A549 (cell line): ENCODE measurements at regions not wholly inside any gene's neighbourhood (a gene's known extent, or its start where the extent isn't known, plus 50 kb on each side); places are given as distances from the start of the nearest gene placed in this dataset.

ENCODE experiments used
- ATAC-seq, 2 experiments: fragments of 200-7000 bp in 1 of 2; fragments of >200 bp in 1 of 2; cut with Nextera tagmentation in 1 of 2; cut with Tn5 transposase in 1 of 2; 3 replicates each; pipeline versions ENCODE4 v1.8.0 to v1.9.1; 2018 to 2020; ENCODE audit warnings: mild to moderate bottlenecking in 1 of 2, moderate library complexity in 1 of 2
- CTCF ChIA-PET: fragments of 300-600 bp; sonication (Branson Sonifier 250); formaldehyde crosslinking; extraction: SDS; loops from one replicate; lab custom pipeline; 2021; ENCODE audit warnings: antibody characterized with exemption, inconsistent platforms; lab: Yijun Ruan, JAX
- POLR2A ChIA-PET: fragments of 350-600 bp; formaldehyde crosslinking; extraction: SDS; loops from one replicate; lab custom pipeline; 2021; ENCODE audit warnings: antibody characterized with exemption, inconsistent platforms; lab: Yijun Ruan, JAX
- DNase-seq, 2 experiments: peaks; one replicate each; pipeline versions ENCODE4 v3.0.0 to v3.0.0-alpha.2; 2011 to 2016; ENCODE audit warnings: low read depth in 1 of 2, low spot score in 1 of 2
- FAIRE-seq: peaks from 2 replicates; lab custom pipeline; 2011; peaks lifted over from hg19 to GRCh38; lab: Jason Lieb, UNC
- H3K27ac ChIP-seq, 2 experiments: fragments of >200 bp; sonication (Bioruptor Twin); formaldehyde crosslinking; 3 replicates each; pipeline ENCODE4 v1.5.1; 2016 to 2017
- H3K4me1 ChIP-seq: fragments of >200 bp; sonication (Bioruptor Twin); formaldehyde crosslinking; 3 replicates; pipeline ENCODE4 v1.6.1; 2016
- H3K4me2 ChIP-seq: fragments of >200 bp; sonication (Bioruptor Twin); formaldehyde crosslinking; 3 replicates; pipeline ENCODE4 v1.6.1; 2016
- H3K4me3 ChIP-seq: fragments of >200 bp; sonication (Bioruptor Twin); formaldehyde crosslinking; 3 replicates; pipeline ENCODE4 v1.5.1; 2016
- H3K9me3 ChIP-seq: fragments of >200 bp; sonication (Bioruptor Twin); formaldehyde crosslinking; 3 replicates; pipeline ENCODE4 v1.6.1; 2016
- CEBPB ChIP-seq, 2 experiments: fragments of >200 bp in 1 of 2; sonication (Bioruptor Twin) in 1 of 2; formaldehyde crosslinking in 1 of 2; IDR thresholded peaks; 2 replicates each; pipeline ENCODE4 v1.6.1; 2012 to 2016
- CHD2 ChIP-seq: fragments of 150-350 bp; IDR thresholded peaks from 2 replicates; pipeline ENCODE4 v1.6.1; 2014; ENCODE audit warnings: low read length; ENCODE audit not compliant: partially characterized antibody
- EHF ChIP-seq: fragments of 250-450 bp; sonication (Bioruptor Pico); IDR thresholded peaks from 2 replicates; pipeline ENCODE4 v1.5.0; 2020; ENCODE audit warnings: mild to moderate bottlenecking
- FOXS1 ChIP-seq: fragments of 250-450 bp; sonication (Bioruptor Pico); IDR thresholded peaks from 2 replicates; pipeline ENCODE4 v1.5.0; 2020; ENCODE audit warnings: mild to moderate bottlenecking, moderate library complexity
- GATA3 ChIP-seq: IDR thresholded peaks from 2 replicates; pipeline ENCODE4 v1.6.1; 2012; ENCODE audit warnings: borderline replicate concordance
- HDAC2 ChIP-seq: fragments of 200-600 bp; sonication (generic); IDR thresholded peaks from 2 replicates; pipeline ENCODE4 v1.6.1; 2016
- KDM1A ChIP-seq: fragments of 200-600 bp; sonication (generic); IDR thresholded peaks from 2 replicates; pipeline ENCODE4 v1.6.1; 2016; ENCODE audit warnings: low read depth, mild to moderate bottlenecking
- MAFK ChIP-seq: fragments of 450-650 bp; IDR thresholded peaks from 2 replicates; pipeline ENCODE4 v1.6.1; 2014; ENCODE audit not compliant: partially characterized antibody
- NFE2L2 ChIP-seq: fragments of 150-350 bp; conservative IDR thresholded peaks from 2 replicates; pipeline ENCODE4 v1.6.1; 2014; ENCODE audit warnings: low read length
- PBX3 ChIP-seq: IDR thresholded peaks from 2 replicates; pipeline ENCODE4 v1.6.1; 2012
- PHF8 ChIP-seq: fragments of 200-600 bp; sonication (generic); IDR thresholded peaks from 2 replicates; pipeline ENCODE4 v1.6.1; 2016; ENCODE audit warnings: low read depth, mild to moderate bottlenecking, antibody characterized with exemption, moderate library complexity, borderline replicate concordance
- POLR2AphosphoS2 ChIP-seq: conservative IDR thresholded peaks from 2 replicates; pipeline ENCODE4 v1.6.1; 2012; ENCODE audit warnings: low read length, improper control_type of control experiment, inconsistent platforms
- RARB ChIP-seq: fragments of 250-450 bp; sonication (Bioruptor Pico); IDR thresholded peaks from 2 replicates; pipeline ENCODE4 v1.8.0; 2021; ENCODE audit warnings: mild to moderate bottlenecking, moderate library complexity
- RCOR1 ChIP-seq: fragments of 150-350 bp; IDR thresholded peaks from 2 replicates; pipeline ENCODE4 v1.6.1; 2014; ENCODE audit warnings: antibody characterized with exemption, low read length, low read depth
- ZFP36 ChIP-seq: fragments of 450-650 bp; IDR thresholded peaks from 2 replicates; pipeline ENCODE4 v1.6.1; 2014; ENCODE audit warnings: borderline replicate concordance; ENCODE audit not compliant: partially characterized antibody
- WGBS: methylation state at CpG from one replicate; pipeline ENCODE4 v1.1.6; 2017; ENCODE audit errors: missing lambda C conversion rate; 5-methylcytosine and 5-hydroxymethylcytosine counted together
- TF ChIP-seq, protein P1 (sequence below): IDR thresholded peaks from 2 replicates; pipeline ENCODE4 v1.6.1; 2012
- TF ChIP-seq, protein P2 (sequence below): fragments of >200 bp; sonication (Bioruptor Twin); formaldehyde crosslinking; IDR thresholded peaks from 2 replicates; pipeline ENCODE4 v1.6.1; 2016
- TF ChIP-seq, protein P3 (sequence below): fragments of 200-600 bp; sonication (generic); IDR thresholded peaks from 2 replicates; pipeline ENCODE4 v1.6.1; 2016; ENCODE audit warnings: antibody characterized with exemption, mild to moderate bottlenecking, moderate library complexity
- TF ChIP-seq, protein P4 (sequence below): fragments of 450-650 bp; IDR thresholded peaks from 2 replicates; pipeline ENCODE4 v1.6.1; 2014; ENCODE audit warnings: antibody characterized with exemption

GRCh38 chr21:39114871-39115575 is 68.2 kb downstream of the PSMG1 start:
- peaks cover 13% of the 10 kb centered on the region; the same call in 1 of the 3 replicates for H3K4me1 ChIP-seq
- H3K27ac ChIP-seq = peak overlapping the region in 1 of 2 experiments; percentile 64; a peak in 2 of 6 replicates
- FAIRE-seq = no peak
- H3K4me3 ChIP-seq = no peak overlapping the region
- DNase-seq = no peak
- TF ChIP-seq, protein P1, sequence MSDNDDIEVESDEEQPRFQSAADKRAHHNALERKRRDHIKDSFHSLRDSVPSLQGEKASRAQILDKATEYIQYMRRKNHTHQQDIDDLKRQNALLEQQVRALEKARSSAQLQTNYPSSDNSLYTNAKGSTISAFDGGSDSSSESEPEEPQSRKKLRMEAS = 0 out of 2 replicates have a peak, but pooled peaks have one; percentile 23
- TF ChIP-seq PBX3 = no peak
- TF ChIP-seq RARB (CRISPR knock-in tag) = no peak
- TF ChIP-seq FOXS1 (CRISPR knock-in tag) = no peak
- TF ChIP-seq, protein P2, sequence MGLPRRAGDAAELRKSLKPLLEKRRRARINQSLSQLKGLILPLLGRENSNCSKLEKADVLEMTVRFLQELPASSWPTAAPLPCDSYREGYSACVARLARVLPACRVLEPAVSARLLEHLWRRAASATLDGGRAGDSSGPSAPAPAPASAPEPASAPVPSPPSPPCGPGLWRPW = no peak
- TF ChIP-seq, protein P3, sequence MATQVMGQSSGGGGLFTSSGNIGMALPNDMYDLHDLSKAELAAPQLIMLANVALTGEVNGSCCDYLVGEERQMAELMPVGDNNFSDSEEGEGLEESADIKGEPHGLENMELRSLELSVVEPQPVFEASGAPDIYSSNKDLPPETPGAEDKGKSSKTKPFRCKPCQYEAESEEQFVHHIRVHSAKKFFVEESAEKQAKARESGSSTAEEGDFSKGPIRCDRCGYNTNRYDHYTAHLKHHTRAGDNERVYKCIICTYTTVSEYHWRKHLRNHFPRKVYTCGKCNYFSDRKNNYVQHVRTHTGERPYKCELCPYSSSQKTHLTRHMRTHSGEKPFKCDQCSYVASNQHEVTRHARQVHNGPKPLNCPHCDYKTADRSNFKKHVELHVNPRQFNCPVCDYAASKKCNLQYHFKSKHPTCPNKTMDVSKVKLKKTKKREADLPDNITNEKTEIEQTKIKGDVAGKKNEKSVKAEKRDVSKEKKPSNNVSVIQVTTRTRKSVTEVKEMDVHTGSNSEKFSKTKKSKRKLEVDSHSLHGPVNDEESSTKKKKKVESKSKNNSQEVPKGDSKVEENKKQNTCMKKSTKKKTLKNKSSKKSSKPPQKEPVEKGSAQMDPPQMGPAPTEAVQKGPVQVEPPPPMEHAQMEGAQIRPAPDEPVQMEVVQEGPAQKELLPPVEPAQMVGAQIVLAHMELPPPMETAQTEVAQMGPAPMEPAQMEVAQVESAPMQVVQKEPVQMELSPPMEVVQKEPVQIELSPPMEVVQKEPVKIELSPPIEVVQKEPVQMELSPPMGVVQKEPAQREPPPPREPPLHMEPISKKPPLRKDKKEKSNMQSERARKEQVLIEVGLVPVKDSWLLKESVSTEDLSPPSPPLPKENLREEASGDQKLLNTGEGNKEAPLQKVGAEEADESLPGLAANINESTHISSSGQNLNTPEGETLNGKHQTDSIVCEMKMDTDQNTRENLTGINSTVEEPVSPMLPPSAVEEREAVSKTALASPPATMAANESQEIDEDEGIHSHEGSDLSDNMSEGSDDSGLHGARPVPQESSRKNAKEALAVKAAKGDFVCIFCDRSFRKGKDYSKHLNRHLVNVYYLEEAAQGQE = no peak
- peak in 1 of 2 experiments; percentile 17; a peak in 1 of 4 replicates for TF ChIP-seq CEBPB (IDR thresholded peaks at IDR 0.05)
- TF ChIP-seq PHF8 = no peak
- no peak for TF ChIP-seq RCOR1
- TF ChIP-seq POLR2AphosphoS2 = no peak
- no peak for TF ChIP-seq HDAC2
- no peak for TF ChIP-seq ZFP36
- TF ChIP-seq, protein P4, sequence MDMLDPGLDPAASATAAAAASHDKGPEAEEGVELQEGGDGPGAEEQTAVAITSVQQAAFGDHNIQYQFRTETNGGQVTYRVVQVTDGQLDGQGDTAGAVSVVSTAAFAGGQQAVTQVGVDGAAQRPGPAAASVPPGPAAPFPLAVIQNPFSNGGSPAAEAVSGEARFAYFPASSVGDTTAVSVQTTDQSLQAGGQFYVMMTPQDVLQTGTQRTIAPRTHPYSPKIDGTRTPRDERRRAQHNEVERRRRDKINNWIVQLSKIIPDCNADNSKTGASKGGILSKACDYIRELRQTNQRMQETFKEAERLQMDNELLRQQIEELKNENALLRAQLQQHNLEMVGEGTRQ = no peak
- no peak for TF ChIP-seq NFE2L2
- no peak for TF ChIP-seq KDM1A
- TF ChIP-seq, all 56 proteins: peak for 2
- Histone ChIP-seq H3K9me3 (no peaks in the 10 kb centered on the region), H3K4me2 (0 out of 3 replicates have a peak overlapping the region, but pooled peaks have one; percentile 26)
- ChIA-PET CTCF (interaction anchor here (0.6 to 1.3 kb wide), 5 partner anchors 10 to 290 kb away, joined by 3 to 5 read pairs (median 3); no protein-coding TSS in a partner anchor), POLR2A (no interaction called here)
- WGBS = 57% methylated on average over 6 of the region's 11 CpGs
- peak in 1 of 2 experiments; percentile 75; a peak in 4 of 6 replicates for ATAC-seq

GRCh38 chr21:39111931-39112550 is 71.2 kb downstream of the PSMG1 start:
- TF ChIP-seq CHD2 (no peak), GATA3 (no peak), ZFP36 (no peak), EHF (no peak), MAFK (no peak), RCOR1 (no peak)
- TF ChIP-seq, protein P3 = no peak
- TF ChIP-seq, protein P1 = no peak
- Histone ChIP-seq H3K9me3 (no peaks in the 10 kb centered on the region), H3K4me1 (peaks cover 13% of the 10 kb centered on the region; the same call in 1 of the 3 replicates), H3K4me3 (no peak overlapping the region), H3K27ac (no peak overlapping the region), H3K4me2 (no peak overlapping the region)
- DNase-seq (no peak), FAIRE-seq (no peak), ATAC-seq (no peak)
- POLR2A ChIA-PET = no interaction called here
- CTCF ChIA-PET = interaction anchor here (1.1 to 1.2 kb wide), 2 partner anchors 26 to 281 kb away, joined by 3 to 4 read pairs; no protein-coding TSS in a partner anchor
- WGBS = 80% methylated on average over 6 of the region's 6 CpGs
